IPS-20b (cell line): ENCODE measurements at regions not wholly inside any gene's neighbourhood (a gene's known extent, or its start where the extent isn't known, plus 50 kb on each side); places are given as distances from the start of the nearest gene placed in this dataset.
"Not testable (repeated sequence)": the region's sequence is repeated elsewhere in the genome, so short reads cannot be mapped to it uniquely, and the experiment has no call there.

Source experiments
- H3K27ac ChIP-seq: one replicate; pipeline ENCODE4 v1.5.1; 2013; ENCODE audit warnings: low read length
- H3K27me3 ChIP-seq: 2 replicates; pipeline ENCODE4 v1.6.1; 2013; ENCODE audit warnings: mild to moderate bottlenecking, low read length, inconsistent platforms; ENCODE audit not compliant: insufficient read depth
- H3K36me3 ChIP-seq: 2 replicates; pipeline ENCODE4 v1.6.1; 2013; ENCODE audit warnings: low read depth, mild to moderate bottlenecking, inconsistent platforms, low read length, moderate library complexity; ENCODE audit not compliant: insufficient read depth
- H3K4me1 ChIP-seq: 2 replicates; pipeline ENCODE4 v1.6.1; 2013; ENCODE audit warnings: mild to moderate bottlenecking, control low read depth, inconsistent platforms, low read length, moderate library complexity; ENCODE audit not compliant: insufficient read depth
- H3K4me3 ChIP-seq: 2 replicates; pipeline ENCODE4 v1.5.1; 2013; ENCODE audit warnings: mild to moderate bottlenecking, low read length, inconsistent platforms
- H3K9ac ChIP-seq: 2 replicates; pipeline ENCODE4 v1.6.1; 2013; ENCODE audit warnings: low read depth, mild to moderate bottlenecking, inconsistent platforms, low read length, moderate library complexity
- H3K9me3 ChIP-seq: 2 replicates; pipeline ENCODE4 v1.6.1; 2013; ENCODE audit warnings: mild to moderate bottlenecking, low read depth, low read length, inconsistent platforms; ENCODE audit not compliant: insufficient read depth

- no peak overlapping the region for H3K4me3 ChIP-seq
- no peaks in the 10 kb centered on the region for H3K9me3 ChIP-seq
- H3K27me3 ChIP-seq: no peaks in the 10 kb centered on the region
- no peaks in the 10 kb centered on the region for H3K36me3 ChIP-seq
- no peaks in the 10 kb centered on the region for H3K4me1 ChIP-seq
- H3K27ac ChIP-seq: no peak overlapping the region
- no peak overlapping the region for H3K9ac ChIP-seq
Measured at GRCh38 chr18:22713511-22713910, 219.6 kb upstream of the RBBP8 start.

GRCh38 chr18:22717536-22717935 is 215.6 kb upstream of the RBBP8 start:
- H3K36me3 ChIP-seq, H3K27ac ChIP-seq, H3K27me3 ChIP-seq, H3K4me1 ChIP-seq, H3K9me3 ChIP-seq, H3K9ac ChIP-seq, H3K4me3 ChIP-seq: not testable (repeated sequence)

- no peaks in the 10 kb centered on the region for H3K4me1 ChIP-seq
- no peak overlapping the region for H3K4me3 ChIP-seq
- H3K9me3 ChIP-seq: peaks cover 4% of the 10 kb centered on the region; the same call in 1 of the 2 replicates
- no peak overlapping the region for H3K27ac ChIP-seq
- no peak overlapping the region for H3K9ac ChIP-seq
- no peaks in the 10 kb centered on the region for H3K36me3 ChIP-seq
- H3K27me3 ChIP-seq: no peaks in the 10 kb centered on the region
Measured at GRCh38 chr18:22723221-22723620, 209.9 kb upstream of the RBBP8 start.

- no peak overlapping the region for H3K4me3 ChIP-seq
- no peak overlapping the region for H3K9ac ChIP-seq
- H3K27ac ChIP-seq: no peak overlapping the region
- H3K9me3 ChIP-seq: peaks cover 4% of the 10 kb centered on the region; the same call in 1 of the 2 replicates
- H3K36me3 ChIP-seq: no peaks in the 10 kb centered on the region
- H3K4me1 ChIP-seq: no peaks in the 10 kb centered on the region
- no peaks in the 10 kb centered on the region for H3K27me3 ChIP-seq
Measured at GRCh38 chr18:22723773-22724172, 209.4 kb upstream of the RBBP8 start.

GRCh38 chr18:22726469-22726868 is 206.7 kb upstream of the RBBP8 start:
- H3K27me3 ChIP-seq: no peaks in the 10 kb centered on the region
- H3K4me3 ChIP-seq: no peak overlapping the region
- H3K4me1 ChIP-seq: no peaks in the 10 kb centered on the region
- peaks cover 4% of the 10 kb centered on the region; the same call in 1 of the 2 replicates for H3K9me3 ChIP-seq
- H3K9ac ChIP-seq: no peak overlapping the region
- no peak overlapping the region for H3K27ac ChIP-seq
- no peaks in the 10 kb centered on the region for H3K36me3 ChIP-seq

DNA sequence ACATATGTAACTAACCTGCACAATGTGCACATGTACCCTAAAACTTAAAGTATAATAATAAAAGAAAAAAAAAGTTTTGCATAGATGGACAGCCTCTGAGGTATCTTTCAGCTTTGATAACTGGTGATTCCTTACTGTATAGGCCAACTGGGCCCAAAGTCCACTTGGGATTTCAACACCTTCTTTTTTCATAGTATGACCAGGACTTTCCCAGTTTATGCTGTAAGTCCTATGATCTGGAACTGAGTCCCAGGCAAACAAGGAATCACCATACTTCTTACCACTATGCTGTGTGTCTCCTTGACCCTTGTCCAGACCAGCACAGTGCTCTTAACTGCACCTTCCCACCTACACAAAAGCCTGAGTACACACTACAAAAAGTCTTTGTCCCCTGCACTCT is 205.1 kb upstream of the RBBP8 start:
- no peaks in the 10 kb centered on the region for H3K36me3 ChIP-seq
- H3K27ac ChIP-seq: no peak overlapping the region
- no peak overlapping the region for H3K4me3 ChIP-seq
- H3K27me3 ChIP-seq: no peaks in the 10 kb centered on the region
- H3K4me1 ChIP-seq: no peaks in the 10 kb centered on the region
- no peak overlapping the region for H3K9ac ChIP-seq
- H3K9me3 ChIP-seq: peaks cover 4% of the 10 kb centered on the region; the same call in 1 of the 2 replicates

DNA sequence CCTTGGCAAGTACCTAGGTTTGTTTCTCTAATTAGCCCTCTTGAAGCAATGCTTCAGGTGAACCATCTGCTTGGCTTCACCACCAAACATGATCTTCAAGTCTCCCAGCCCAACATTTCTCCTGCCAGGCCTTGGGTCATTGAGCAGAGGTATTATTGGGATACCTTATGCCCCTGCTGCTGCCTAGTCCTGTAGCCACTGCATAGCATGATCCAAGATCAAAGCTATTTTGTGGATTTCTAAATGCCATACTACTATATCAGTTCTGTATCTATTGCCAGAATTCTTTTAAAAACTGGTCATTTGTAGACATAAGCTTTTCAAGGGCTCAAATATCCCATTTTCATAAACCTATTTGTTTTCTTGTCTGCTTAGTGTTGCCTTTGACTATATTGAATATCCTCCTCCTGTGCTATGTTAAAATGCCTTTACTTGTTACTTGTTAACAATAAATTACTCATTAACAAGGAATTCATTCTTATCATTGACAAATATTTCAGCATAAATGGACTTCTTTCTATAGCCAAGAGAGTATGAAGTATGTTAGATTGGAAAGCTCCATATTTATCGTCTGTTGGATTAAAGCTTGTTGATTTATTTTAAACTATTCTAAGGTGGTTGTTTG is 204.5 kb upstream of the RBBP8 start:
- Histone ChIP-seq H3K27ac (no peak overlapping the region), H3K9me3 (peaks cover 4% of the 10 kb centered on the region; the same call in 1 of the 2 replicates), H3K4me3 (no peak overlapping the region), H3K9ac (no peak overlapping the region), H3K27me3 (no peaks in the 10 kb centered on the region), H3K4me1 (no peaks in the 10 kb centered on the region), H3K36me3 (no peaks in the 10 kb centered on the region)

DNA sequence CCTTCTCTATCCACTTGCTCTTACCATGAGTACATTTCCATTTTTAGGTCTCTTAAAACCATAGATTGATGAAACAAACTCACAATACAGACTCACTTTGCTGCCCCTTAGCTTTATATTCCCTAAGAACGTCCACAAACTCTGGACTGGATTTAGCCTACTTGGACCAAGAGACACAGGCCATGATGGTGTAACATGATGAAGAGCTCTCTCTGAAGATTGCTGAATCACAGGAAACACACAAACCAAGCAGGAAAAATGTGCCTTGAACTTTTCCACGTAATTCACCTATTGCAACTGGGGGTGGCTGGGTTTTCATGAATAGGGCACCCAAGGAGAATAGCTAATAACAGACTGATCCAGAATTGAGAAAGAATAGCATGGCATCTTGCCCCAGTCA is 201.7 kb upstream of the RBBP8 start:
- Histone ChIP-seq H3K9me3 (no peaks in the 10 kb centered on the region), H3K27me3 (no peaks in the 10 kb centered on the region), H3K36me3 (no peaks in the 10 kb centered on the region), H3K27ac (no peak overlapping the region), H3K4me3 (no peak overlapping the region), H3K4me1 (no peaks in the 10 kb centered on the region; the same call in 1 of the 2 replicates), H3K9ac (no peak overlapping the region)

DNA sequence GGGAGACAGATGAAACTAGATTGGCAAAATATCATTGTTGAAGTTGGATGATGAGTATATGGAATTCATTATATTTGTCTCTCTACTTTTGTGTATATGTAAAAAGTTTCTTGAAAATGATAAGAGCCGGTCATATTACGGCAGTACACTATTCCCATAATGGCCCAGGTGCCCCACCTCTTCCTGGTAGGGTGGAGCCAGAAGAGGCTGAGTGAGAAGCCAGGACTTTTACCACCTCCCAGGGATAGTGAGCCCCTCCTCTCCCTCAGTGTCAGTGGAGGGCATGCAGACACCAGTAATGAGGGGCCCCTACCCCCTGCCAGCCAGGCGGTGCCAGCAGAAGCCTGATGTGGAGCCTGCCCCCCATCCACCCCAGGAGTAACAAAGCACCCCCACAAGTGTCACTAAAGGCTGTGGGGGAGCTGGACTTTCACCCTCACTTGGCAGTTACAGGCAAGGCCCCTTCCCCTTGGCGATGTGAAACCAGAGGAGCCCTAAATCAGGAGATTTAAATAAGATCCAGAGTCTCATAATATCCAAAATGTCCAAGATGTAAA is 198.9 kb upstream of the RBBP8 start:
- no peak overlapping the region for H3K9ac ChIP-seq
- no peaks in the 10 kb centered on the region; the same call in 1 of the 2 replicates for H3K4me1 ChIP-seq
- H3K27ac ChIP-seq: no peak overlapping the region

DNA sequence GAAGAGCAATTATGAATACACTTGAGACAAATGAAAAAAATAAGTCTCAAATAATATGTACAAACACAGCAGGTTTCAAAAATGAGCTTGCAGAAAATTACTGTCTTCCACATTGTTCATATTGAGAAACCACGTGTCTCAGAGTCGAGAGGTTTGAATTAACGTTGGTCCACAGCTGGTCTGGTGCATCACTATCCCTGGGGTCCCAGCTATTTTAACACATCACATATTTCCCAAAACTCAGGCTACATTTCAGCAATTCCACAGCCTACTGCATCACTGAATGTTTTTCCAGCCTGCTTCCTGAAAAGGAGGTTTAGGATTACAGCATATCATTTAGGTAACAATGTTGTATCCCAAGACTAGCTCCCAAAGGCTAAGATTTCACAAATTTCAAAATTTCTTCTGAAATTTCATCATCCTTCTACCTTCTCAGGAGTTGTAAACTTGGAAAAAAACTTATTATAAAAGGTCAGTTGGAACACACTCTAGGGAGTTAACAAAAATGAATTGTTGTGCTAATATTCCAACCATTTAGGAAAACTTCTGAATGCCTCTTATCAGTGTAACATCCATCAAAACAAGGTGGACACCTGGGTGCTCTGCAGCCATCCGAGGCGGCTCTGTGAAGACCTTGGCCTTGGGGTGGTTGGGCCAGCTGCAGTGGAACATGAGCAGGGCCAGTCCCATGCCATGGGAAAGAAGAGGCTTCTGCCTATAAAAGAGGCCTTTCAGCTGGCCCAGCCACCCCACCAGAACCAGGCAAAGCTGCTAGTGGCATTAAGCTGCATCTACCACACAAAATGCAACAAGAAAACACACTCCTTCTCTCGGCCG is 198.1 kb upstream of the RBBP8 start:
- Histone ChIP-seq H3K4me3 (no peak overlapping the region), H3K4me1 (no peaks in the 10 kb centered on the region; the same call in 1 of the 2 replicates), H3K9ac (no peak overlapping the region), H3K27ac (no peak overlapping the region), H3K36me3 (no peaks in the 10 kb centered on the region), H3K9me3 (no peaks in the 10 kb centered on the region), H3K27me3 (no peaks in the 10 kb centered on the region)

More for the DNA sequence above, 198.9 kb upstream of the RBBP8 start:
- Histone ChIP-seq H3K4me3 (no peak overlapping the region), H3K27me3 (no peaks in the 10 kb centered on the region), H3K9me3 (no peaks in the 10 kb centered on the region), H3K36me3 (no peaks in the 10 kb centered on the region)

- Histone ChIP-seq H3K4me3 (no peak overlapping the region), H3K36me3 (no peaks in the 10 kb centered on the region), H3K9me3 (no peaks in the 10 kb centered on the region), H3K27ac (no peak overlapping the region), H3K9ac (no peak overlapping the region), H3K4me1 (no peaks in the 10 kb centered on the region; the same call in 1 of the 2 replicates), H3K27me3 (no peaks in the 10 kb centered on the region)
Measured at GRCh38 chr18:22737054-22737453, 196.1 kb upstream of the RBBP8 start.
